Skeletal muscle satellite cell (primary cell): ENCODE measurements at regions not wholly inside any gene's neighbourhood (a gene's known extent, or its start where the extent isn't known, plus 50 kb on each side); places are given as distances from the start of the nearest gene placed in this dataset.

Experiments used
- H3K27me3 ChIP-seq: 2 replicates; pipeline ENCODE4 v1.7.0; 2013; ENCODE audit warnings: low read length; ENCODE audit not compliant: control insufficient read depth, insufficient read depth
- H3K36me3 ChIP-seq: 2 replicates; pipeline ENCODE4 v1.7.0; 2013; ENCODE audit warnings: mild to moderate bottlenecking, control low read depth, low read length; ENCODE audit not compliant: insufficient read depth
- H3K4me1 ChIP-seq: 2 replicates; pipeline ENCODE4 v1.7.0; 2013; ENCODE audit warnings: low read length; ENCODE audit not compliant: control insufficient read depth, insufficient read depth
- H3K4me2 ChIP-seq: 2 replicates; pipeline ENCODE4 v1.7.0; 2013; ENCODE audit warnings: mild to moderate bottlenecking, low read length
- H3K4me3 ChIP-seq: 2 replicates; pipeline ENCODE4 v1.7.0; 2013; ENCODE audit warnings: low read length
- H3K9ac ChIP-seq: 2 replicates; pipeline ENCODE4 v1.7.0; 2013; ENCODE audit warnings: mild to moderate bottlenecking, low read depth, low read length, moderate library complexity
- H3K9me3 ChIP-seq: replicated peaks from 2 replicates; pipeline ENCODE4 v1.7.0; 2013; ENCODE audit warnings: mild to moderate bottlenecking, control low read depth, low read length

DNA sequence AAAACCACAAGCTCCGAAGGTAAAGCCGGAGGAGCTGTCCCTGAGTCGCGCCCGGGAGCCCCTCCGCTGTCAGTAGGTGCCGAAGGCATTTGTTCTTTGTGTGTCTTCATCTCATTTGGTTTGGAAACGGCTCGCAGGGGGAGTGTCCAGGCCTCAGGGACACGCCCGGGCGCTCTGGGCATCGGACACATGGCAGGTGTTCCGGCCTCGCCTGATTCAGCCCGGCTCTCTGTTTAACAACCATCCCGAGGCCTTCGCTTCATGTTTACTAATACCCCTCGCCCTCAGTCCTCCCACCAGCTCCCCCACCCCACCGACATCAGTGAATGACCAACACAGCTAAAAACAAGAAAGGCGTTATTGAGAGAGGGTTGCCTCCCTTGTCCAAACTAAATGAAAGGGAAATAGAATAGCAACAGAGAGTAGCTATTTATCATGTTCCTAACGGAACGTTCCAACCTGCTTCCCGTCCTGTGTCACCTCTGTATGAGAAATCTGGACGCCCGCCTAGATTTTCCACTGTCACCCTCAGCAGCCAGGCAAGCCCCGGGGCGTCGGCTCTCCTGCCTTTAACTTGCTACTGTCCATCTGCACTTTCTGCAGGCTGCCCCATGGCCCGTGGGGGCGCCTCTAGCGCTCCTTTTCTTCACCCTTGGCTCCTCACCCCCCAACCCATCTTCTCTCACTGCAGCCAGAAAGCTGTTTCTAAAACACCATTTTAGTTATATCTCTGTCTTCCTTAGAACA is 73.9 kb downstream of the MYCN start:
- H3K9me3 ChIP-seq, result no peaks in the 10 kb centered on the region

DNA sequence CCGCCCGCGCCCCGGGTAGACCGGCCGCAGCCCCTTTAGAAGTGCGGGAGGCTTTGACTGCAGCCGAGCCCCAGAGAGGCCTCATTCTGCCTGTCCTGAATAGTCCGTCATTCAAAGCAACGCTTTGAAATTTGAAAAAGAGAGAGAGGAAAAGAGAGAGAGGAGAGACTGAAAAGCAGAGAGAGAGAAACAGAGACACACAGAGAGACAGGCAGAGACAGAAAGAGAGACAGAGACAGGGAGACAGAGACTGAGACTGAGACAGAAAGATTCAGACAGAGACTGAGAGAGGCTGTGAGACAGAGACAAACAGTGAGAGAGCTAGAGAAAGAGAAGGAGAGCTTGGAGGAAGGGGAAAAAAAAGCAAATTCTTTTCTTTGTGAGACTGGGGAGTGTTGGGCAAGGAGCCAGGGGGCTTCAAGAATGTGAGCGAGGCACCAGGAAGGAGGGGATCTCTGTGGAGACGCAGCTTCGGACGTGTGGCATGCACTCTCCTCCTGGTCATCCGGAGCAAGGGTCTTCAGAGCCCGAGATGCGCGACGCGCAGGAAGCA is 73.1 kb downstream of the MYCN start:
- Histone ChIP-seq H3K4me2 (no peak overlapping the region), H3K9ac (no peak overlapping the region), H3K27me3 (no peaks in the 10 kb centered on the region), H3K36me3 (no peaks in the 10 kb centered on the region), H3K4me3 (no peak overlapping the region), H3K9me3 (no peaks in the 10 kb centered on the region), H3K4me1 (no peaks in the 10 kb centered on the region)

More for the DNA sequence above, 73.9 kb downstream of the MYCN start:
- Histone ChIP-seq H3K4me3 (no peak overlapping the region), H3K4me2 (no peak overlapping the region), H3K27me3 (no peaks in the 10 kb centered on the region), H3K36me3 (no peaks in the 10 kb centered on the region), H3K4me1 (no peaks in the 10 kb centered on the region), H3K9ac (no peak overlapping the region)

DNA sequence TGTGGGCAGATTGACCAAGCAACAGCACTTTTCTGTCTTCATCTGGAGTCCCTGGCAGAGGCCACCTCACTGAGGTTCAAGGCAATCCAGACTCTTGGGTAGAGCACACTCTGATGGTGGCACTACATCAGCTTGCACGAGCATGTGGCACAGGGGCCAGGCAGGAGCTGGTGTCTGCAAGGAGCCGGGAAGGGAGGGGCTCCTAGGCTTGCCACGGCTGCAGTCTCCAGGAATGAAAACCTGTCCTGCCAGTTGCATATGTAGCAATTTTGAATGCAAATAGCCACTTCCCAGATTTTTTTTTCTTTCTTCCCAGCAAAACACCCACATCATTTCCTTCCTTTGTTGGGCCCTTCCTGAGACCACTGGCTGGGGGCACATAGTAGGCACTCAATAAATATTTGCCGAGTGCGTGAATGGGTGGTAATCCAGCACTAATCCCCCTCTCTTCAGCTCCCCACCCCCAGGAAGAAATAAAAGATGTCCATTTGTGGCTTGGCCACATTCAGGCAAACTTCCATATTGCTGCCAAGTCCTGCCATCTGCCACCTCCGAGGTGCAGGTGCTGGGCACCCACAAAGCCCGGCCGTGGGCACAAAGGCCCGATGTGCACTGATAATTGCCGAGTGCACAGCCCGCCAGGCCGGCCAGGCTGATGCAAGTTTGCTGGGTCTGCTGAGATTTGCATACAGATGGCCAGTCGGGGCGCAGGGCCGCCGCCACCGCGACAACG is 72.4 kb downstream of the MYCN start:
- H3K4me1 ChIP-seq, result no peaks in the 10 kb centered on the region
- no peak overlapping the region for H3K4me2 ChIP-seq
- H3K4me3 ChIP-seq, result no peak overlapping the region
- no peaks in the 10 kb centered on the region for H3K9me3 ChIP-seq
- H3K36me3 ChIP-seq, result no peaks in the 10 kb centered on the region
- no peak overlapping the region for H3K9ac ChIP-seq
- no peaks in the 10 kb centered on the region for H3K27me3 ChIP-seq

DNA sequence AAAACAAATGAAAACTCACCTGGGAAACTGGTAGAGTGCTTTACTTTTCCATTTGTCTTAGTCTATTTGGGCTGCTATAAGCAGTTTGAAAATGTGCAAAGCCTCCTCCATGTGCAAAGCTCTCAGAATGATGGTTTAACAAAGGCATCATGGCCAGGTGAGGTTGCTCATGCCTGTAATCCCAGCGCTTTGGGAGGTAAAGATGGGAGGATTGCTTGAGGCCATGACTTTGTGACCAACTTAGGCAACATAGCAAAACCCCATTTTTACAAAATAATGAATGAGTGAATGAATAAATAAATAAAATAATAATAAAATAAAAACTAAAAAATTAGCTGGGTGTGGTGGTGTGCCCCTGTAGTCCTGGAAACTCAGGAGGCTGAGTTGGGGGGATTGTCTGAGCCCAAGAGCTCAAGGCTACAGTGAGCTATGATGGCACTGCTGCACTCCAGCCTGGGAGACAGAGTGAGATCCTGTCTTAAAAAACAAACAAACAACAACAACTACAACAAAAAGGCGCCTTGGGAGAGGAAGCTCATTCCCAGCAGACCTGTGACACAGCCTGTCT is 71.8 kb downstream of the MYCN start:
- Histone ChIP-seq H3K9me3 (no peaks in the 10 kb centered on the region), H3K9ac (no peak overlapping the region), H3K36me3 (no peaks in the 10 kb centered on the region), H3K4me1 (no peaks in the 10 kb centered on the region), H3K27me3 (no peaks in the 10 kb centered on the region), H3K4me3 (no peak overlapping the region), H3K4me2 (no peak overlapping the region)

DNA sequence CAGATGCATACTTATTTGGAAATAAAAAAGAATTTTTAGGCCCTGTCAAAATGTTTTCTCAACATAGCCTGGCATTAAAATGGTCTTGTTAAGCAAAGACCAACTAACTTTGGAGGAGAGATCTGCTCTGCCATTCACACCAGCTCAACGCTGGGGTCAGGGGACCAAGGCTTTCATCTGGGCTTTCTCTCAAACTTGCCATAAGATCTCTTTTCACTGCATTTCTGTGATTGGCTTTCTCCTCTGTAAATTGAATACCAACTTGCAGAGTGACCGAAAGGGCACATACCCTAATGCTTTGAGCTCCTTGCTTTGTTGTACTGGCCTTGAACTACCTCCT is 71.2 kb downstream of the MYCN start:
- H3K4me2 ChIP-seq, result no peak overlapping the region
- H3K36me3 ChIP-seq, result no peaks in the 10 kb centered on the region
- H3K4me1 ChIP-seq, result no peaks in the 10 kb centered on the region
- H3K4me3 ChIP-seq, result no peak overlapping the region
- no peaks in the 10 kb centered on the region for H3K9me3 ChIP-seq
- no peak overlapping the region for H3K9ac ChIP-seq
- H3K27me3 ChIP-seq, result no peaks in the 10 kb centered on the region

DNA sequence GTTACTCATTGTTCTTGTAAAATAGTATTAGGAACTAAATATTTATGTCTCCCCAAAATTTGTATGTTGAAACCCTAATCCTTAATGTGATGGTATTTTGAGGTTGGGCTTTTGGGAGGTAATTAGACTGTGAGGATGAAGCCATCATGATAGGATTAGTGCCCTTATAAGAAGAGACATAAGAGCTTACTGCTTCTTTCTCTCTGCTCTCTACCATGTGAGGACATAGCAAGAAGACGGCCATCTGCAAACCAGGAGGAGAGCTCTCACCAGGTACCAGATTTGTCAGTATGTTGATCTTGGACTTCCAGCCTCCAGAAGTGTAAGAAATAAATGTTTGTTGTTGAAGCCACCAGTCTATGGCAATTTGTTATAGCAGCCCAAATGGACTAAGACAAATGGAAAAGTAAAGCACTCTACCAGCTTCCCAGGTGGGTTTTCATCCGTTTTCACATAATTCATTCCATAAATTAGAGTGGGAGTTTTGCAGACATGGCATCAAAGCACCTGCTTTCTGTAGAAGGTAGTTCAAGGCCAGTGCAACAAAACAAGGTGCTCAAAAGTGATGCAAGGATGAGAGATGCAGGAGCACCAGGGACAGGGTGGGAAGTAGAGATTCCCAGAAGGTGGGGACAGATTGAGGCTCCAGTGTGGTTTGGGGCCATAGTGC is 70.7 kb downstream of the MYCN start:
- Histone ChIP-seq H3K4me2 (no peak overlapping the region), H3K36me3 (no peaks in the 10 kb centered on the region), H3K9ac (no peak overlapping the region), H3K27me3 (no peaks in the 10 kb centered on the region), H3K4me3 (no peak overlapping the region), H3K9me3 (no peaks in the 10 kb centered on the region), H3K4me1 (no peaks in the 10 kb centered on the region)

DNA sequence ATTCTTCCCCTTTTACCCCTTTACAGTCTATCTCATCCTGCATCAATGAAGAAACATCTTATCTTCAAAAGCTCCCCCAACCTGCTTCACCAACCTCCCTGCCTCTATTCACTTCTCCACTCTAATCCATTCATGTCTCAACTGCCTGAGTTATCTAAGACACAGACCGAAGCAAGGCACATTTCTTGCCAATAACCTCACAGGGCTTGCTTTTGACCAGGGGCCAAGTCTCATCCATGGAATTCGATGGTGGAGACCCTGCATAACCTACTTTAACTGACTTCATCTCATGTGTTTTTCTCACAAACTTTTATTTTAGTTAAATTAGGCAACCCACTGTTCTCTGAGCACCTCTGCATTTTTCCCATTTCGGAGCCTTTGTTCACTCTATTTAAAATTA is 69.7 kb downstream of the MYCN start:
- H3K4me3 ChIP-seq, result no peak overlapping the region
- H3K9me3 ChIP-seq, result no peaks in the 10 kb centered on the region
- H3K9ac ChIP-seq, result no peak overlapping the region
- no peaks in the 10 kb centered on the region for H3K4me1 ChIP-seq
- no peaks in the 10 kb centered on the region for H3K36me3 ChIP-seq
- H3K27me3 ChIP-seq, result no peaks in the 10 kb centered on the region
- no peak overlapping the region for H3K4me2 ChIP-seq

DNA sequence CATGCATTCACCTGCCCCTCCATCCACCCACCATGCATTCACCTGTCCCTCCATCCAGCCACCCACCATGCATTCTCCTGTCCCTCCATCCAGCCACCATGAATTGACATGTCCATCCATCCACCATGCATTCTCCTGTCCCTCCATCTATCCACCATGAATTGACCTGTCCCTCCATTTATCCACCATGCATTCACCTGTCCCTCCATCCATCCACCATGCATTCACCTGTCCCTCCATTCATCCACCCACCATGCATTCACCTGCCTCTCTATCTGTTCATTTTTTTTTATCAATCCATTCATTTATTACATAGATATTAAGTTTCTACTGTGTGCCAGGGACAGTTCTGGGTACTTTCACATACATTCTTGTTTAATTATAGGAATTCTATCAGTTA is 69.2 kb downstream of the MYCN start:
- Histone ChIP-seq H3K4me3 (no peak overlapping the region), H3K36me3 (no peaks in the 10 kb centered on the region), H3K9me3 (no peaks in the 10 kb centered on the region), H3K9ac (no peak overlapping the region), H3K4me1 (no peaks in the 10 kb centered on the region), H3K4me2 (no peak overlapping the region), H3K27me3 (no peaks in the 10 kb centered on the region)

DNA sequence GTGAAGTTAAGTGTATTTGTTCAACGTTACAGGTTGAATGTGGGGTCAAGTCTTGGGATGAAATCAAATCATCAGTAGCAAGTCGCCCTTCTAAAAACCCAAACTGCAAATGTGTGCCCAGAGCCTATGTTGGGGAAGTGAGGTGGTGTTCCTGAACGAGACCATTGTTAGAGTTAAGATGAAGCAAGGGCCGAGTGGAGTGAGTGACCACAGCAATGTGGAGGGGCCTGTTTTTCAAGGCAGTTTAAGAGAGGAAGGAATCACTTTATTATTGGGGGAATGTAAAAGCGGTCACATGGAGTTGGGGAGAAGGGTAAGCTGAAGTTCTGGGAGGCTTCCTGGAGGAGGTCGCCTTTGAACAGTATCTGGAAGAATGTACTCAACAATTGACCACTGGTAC is 68.5 kb downstream of the MYCN start:
- Histone ChIP-seq H3K4me1 (no peaks in the 10 kb centered on the region), H3K27me3 (no peaks in the 10 kb centered on the region), H3K36me3 (no peaks in the 10 kb centered on the region), H3K9ac (no peak overlapping the region), H3K4me3 (no peak overlapping the region), H3K4me2 (no peak overlapping the region), H3K9me3 (no peaks in the 10 kb centered on the region)

DNA sequence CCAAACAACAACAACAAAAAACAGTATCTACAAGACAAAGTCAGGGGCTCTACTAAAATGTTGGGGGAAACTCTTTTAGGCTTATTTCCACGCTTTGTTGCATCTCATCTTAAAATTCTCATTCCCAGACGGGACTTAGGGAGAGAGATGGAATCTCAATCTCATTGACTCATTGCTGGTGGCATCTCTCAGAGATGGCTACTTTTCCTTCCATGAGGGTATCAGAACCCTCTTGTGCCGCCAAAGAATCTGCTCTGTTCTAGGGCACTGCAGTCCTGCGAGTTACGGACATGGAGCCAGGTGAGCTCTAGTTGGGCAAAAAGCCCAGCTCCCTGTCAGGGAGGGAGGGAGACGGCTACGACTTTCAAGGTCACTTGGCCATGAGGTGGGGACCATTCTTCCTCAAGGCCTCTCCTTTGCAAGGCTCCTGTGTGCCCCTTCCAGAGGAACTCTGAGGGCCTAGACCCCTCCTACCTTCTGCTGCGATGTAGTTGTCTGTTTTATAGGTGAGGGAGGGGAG is 68.0 kb downstream of the MYCN start:
- Histone ChIP-seq H3K9me3 (no peaks in the 10 kb centered on the region), H3K4me3 (no peak overlapping the region), H3K9ac (no peak overlapping the region), H3K36me3 (no peaks in the 10 kb centered on the region), H3K4me2 (no peak overlapping the region), H3K4me1 (no peaks in the 10 kb centered on the region), H3K27me3 (no peaks in the 10 kb centered on the region)

DNA sequence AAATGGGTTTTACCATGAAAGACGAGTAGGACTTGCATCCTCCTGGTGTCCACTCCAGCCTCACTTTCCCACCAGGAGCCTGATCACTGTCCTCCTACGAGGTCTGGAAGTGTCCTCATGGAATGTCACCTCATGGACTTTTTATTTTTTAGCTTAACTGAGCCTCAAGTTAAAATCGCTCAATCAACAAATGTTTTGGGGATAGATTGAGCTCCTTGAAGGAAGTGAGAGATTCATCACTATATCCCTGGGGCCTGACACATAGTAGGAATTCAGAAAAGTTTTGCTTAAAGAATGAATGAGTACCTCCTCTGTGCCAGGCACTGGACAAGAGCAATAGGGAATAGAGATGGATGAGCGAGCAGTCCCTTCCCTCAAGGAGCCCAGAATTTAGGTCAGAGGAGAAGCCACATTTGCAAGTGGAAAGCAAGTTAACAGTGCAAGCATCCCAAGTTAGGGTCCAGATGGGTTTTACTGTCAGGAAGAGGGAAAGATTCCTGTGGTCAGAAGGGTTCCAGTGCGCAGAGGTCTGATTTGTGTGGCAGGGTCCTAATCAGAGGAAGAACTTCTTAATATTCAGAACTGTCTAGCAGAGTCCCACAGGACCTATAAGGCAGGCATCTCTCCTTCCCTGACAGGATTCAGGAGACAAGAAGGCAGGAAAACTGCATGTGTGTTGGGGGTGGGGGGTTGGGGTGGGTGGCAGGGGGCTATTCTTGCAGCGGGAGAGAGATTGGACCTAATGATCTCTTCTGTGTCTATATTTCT is 67.0 kb downstream of the MYCN start:
- Histone ChIP-seq H3K4me2 (no peak overlapping the region), H3K9me3 (no peaks in the 10 kb centered on the region), H3K9ac (no peak overlapping the region), H3K4me3 (no peak overlapping the region), H3K4me1 (no peaks in the 10 kb centered on the region), H3K36me3 (no peaks in the 10 kb centered on the region), H3K27me3 (no peaks in the 10 kb centered on the region)
